ENCODE measurements at regions not wholly inside any gene's neighbourhood (a gene's known extent, or its start where the extent isn't known, plus 50 kb on each side); places are given as distances from the start of the nearest gene placed in this dataset.

DNA sequence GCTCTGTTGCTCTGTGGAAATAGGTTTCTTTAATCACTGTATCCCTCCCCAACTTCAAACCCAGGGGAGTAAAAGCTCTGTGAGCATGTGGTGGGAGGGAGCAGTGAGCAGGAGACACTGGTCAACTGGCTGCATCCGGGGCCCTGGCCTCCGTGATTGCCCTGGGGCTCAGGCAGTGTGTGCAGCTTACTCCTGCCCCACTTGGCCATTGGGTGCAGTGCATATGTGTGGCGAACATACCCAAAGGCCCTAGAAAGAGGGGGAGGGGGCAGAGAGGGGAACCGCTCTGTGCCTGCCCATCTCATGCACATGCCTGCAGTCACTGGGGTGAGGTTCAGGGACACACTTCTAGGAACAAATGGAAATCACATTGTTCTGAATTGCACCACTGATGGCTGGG, 378.7 kb downstream of the ZBBX start:
- Mint-ChIP-seq H3K27ac (no peak overlapping the region), H3K27me3 (ENCODE audit: low read depth in 3 of 3) (no peaks in the 10 kb centered on the region), H3K9me3 (peaks cover 6 to 18% (median 8%) of the 10 kb centered on the region in 7 donors), H3K36me3 (no peaks in the 10 kb centered on the region), H3K4me1 (no peaks in the 10 kb centered on the region), H3K4me3 (no peak overlapping the region)
- intact Hi-C loops (cut with micrococcal nuclease), result no loop called here
- no peak overlapping the region for H3K27ac ChIP-seq (ENCODE audit: low read depth in 1 of 2, low read length in 2 of 2)
- H3K9me3 ChIP-seq (replicated peaks in 1 of 2; ENCODE audit: control insufficient read depth in 1 of 2, insufficient read depth in 1 of 2, low read length in 2 of 2), result peaks cover 19 to 24% of the 10 kb centered on the region in 2 donors
- H2AFZ ChIP-seq (ENCODE audit: insufficient read depth, low read depth, low read length, poor library complexity, severe bottlenecking), result no peak overlapping the region
- TF ChIP-seq, protein P1, sequence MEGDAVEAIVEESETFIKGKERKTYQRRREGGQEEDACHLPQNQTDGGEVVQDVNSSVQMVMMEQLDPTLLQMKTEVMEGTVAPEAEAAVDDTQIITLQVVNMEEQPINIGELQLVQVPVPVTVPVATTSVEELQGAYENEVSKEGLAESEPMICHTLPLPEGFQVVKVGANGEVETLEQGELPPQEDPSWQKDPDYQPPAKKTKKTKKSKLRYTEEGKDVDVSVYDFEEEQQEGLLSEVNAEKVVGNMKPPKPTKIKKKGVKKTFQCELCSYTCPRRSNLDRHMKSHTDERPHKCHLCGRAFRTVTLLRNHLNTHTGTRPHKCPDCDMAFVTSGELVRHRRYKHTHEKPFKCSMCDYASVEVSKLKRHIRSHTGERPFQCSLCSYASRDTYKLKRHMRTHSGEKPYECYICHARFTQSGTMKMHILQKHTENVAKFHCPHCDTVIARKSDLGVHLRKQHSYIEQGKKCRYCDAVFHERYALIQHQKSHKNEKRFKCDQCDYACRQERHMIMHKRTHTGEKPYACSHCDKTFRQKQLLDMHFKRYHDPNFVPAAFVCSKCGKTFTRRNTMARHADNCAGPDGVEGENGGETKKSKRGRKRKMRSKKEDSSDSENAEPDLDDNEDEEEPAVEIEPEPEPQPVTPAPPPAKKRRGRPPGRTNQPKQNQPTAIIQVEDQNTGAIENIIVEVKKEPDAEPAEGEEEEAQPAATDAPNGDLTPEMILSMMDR (IDR thresholded peaks at IDR 0.05), result no peak
- no peaks in the 10 kb centered on the region for H3K4me1 ChIP-seq (ENCODE audit: control insufficient read depth in 1 of 2, insufficient read depth in 2 of 2, low read length in 2 of 2)
- no peaks in the 10 kb centered on the region for H4K20me1 ChIP-seq (ENCODE audit: insufficient read depth, low read length)
- no peaks in the 10 kb centered on the region for H3K27me3 ChIP-seq (ENCODE audit: control insufficient read depth in 2 of 2, insufficient read depth in 2 of 2, low read length in 2 of 2)
- DNase-seq, result no peak
- H3K79me2 ChIP-seq (ENCODE audit: insufficient read depth, low read length), result no peaks in the 10 kb centered on the region
- no peak overlapping the region for H3K4me3 ChIP-seq (replicated peaks in 1 of 3; ENCODE audit: low read depth in 2 of 3, low read length in 3 of 3)
- WGBS (ENCODE audit: insufficient coverage), result 85% methylated on average over 4 of the region's 4 CpGs
- no peak overlapping the region for H3K4me2 ChIP-seq (replicated peaks; ENCODE audit: extremely low read depth, low read length, poor library complexity, severe bottlenecking)
- no peak overlapping the region for H3K9ac ChIP-seq (ENCODE audit: insufficient read depth, low read length, poor library complexity, severe bottlenecking)
- no peaks in the 10 kb centered on the region for H3K36me3 ChIP-seq (replicated peaks in 1 of 2; ENCODE audit: control insufficient read depth in 1 of 2, insufficient read depth in 2 of 2, low read length in 2 of 2)

GRCh38 chr3:166993015-166993630, 387.0 kb downstream of the ZBBX start:
- Histone ChIP-seq H2AFZ (ENCODE audit: insufficient read depth, low read depth, low read length, poor library complexity, severe bottlenecking) (no peak overlapping the region), H3K4me3 (replicated peaks in 1 of 3; ENCODE audit: low read depth in 2 of 3, low read length in 3 of 3) (no peak overlapping the region), H3K27me3 (ENCODE audit: control insufficient read depth in 2 of 2, insufficient read depth in 2 of 2, low read length in 2 of 2) (no peaks in the 10 kb centered on the region), H4K20me1 (ENCODE audit: insufficient read depth, low read length) (no peaks in the 10 kb centered on the region), H3K27ac (ENCODE audit: low read depth in 1 of 2, low read length in 2 of 2) (no peak overlapping the region), H3K9ac (ENCODE audit: insufficient read depth, low read length, poor library complexity, severe bottlenecking) (no peak overlapping the region), H3K9me3 (replicated peaks in 1 of 2; ENCODE audit: control insufficient read depth in 1 of 2, insufficient read depth in 1 of 2, low read length in 2 of 2) (peaks cover 0 to 7% of the 10 kb centered on the region in 2 donors), H3K4me1 (ENCODE audit: control insufficient read depth in 1 of 2, insufficient read depth in 2 of 2, low read length in 2 of 2) (no peaks in the 10 kb centered on the region), H3K4me2 (replicated peaks; ENCODE audit: extremely low read depth, low read length, poor library complexity, severe bottlenecking) (no peak overlapping the region), H3K36me3 (replicated peaks in 1 of 2; ENCODE audit: control insufficient read depth in 1 of 2, insufficient read depth in 2 of 2, low read length in 2 of 2) (no peaks in the 10 kb centered on the region), H3K79me2 (ENCODE audit: insufficient read depth, low read length) (no peaks in the 10 kb centered on the region)
- H3K27ac Mint-ChIP-seq, result no peak overlapping the region
- no CpG with 5 or more reads among the region's 2 CpGs for WGBS (ENCODE audit: insufficient coverage)
- no peak for DNase-seq
- H3K4me1 Mint-ChIP-seq, result no peaks in the 10 kb centered on the region
- H3K36me3 Mint-ChIP-seq, result no peaks in the 10 kb centered on the region
- peaks cover 0 to 6% (median 0%) of the 10 kb centered on the region in 7 donors for H3K9me3 Mint-ChIP-seq
- no peak overlapping the region for H3K4me3 Mint-ChIP-seq
- intact Hi-C loops (cut with micrococcal nuclease), result no loop called here
- no peaks in the 10 kb centered on the region for H3K27me3 Mint-ChIP-seq (ENCODE audit: low read depth in 3 of 3)
- TF ChIP-seq, protein P1 (IDR thresholded peaks at IDR 0.05), result no peak

Data from CD14-positive monocyte (primary cell).